ENCODE measurements at regions not wholly inside any gene's neighbourhood (a gene's known extent, or its start where the extent isn't known, plus 50 kb on each side); places are given as distances from the start of the nearest gene placed in this dataset.
"Not testable (repeated sequence)": the region's sequence is repeated elsewhere in the genome, so short reads cannot be mapped to it uniquely, and the experiment has no call there.

GRCh38 chr17:70454377-70454776 is 285.0 kb downstream of the KCNJ2 start:
- DNase-seq, result no peak

GRCh38 chr17:70454908-70455307 is 285.6 kb downstream of the KCNJ2 start:
- no peak for DNase-seq

- DNase-seq, result no peak
Observed at GRCh38 chr17:70464995-70465394, 295.7 kb downstream of the KCNJ2 start.

GRCh38 chr17:70468661-70469060 is 299.3 kb downstream of the KCNJ2 start:
- no peak for DNase-seq

DNA sequence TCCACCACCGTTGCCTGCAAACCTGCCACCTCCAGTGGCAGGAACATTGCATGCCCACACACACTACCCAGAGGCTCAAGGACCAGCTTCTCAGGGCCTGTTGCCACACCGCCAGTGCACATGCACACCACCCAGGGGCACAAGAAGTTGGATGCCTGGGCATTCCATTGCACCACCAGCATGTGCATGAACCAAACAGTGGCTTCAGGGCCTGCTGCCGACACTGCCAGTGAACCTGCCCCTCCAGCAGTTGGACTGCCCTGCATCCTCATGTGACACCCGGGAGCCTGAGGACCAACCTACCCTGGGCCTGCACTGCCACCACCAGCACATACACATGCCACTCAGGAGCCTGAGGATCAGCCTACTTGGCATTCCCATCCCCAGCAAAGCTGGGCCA is 303.7 kb downstream of the KCNJ2 start:
- DNase-seq, result no peak

DNA sequence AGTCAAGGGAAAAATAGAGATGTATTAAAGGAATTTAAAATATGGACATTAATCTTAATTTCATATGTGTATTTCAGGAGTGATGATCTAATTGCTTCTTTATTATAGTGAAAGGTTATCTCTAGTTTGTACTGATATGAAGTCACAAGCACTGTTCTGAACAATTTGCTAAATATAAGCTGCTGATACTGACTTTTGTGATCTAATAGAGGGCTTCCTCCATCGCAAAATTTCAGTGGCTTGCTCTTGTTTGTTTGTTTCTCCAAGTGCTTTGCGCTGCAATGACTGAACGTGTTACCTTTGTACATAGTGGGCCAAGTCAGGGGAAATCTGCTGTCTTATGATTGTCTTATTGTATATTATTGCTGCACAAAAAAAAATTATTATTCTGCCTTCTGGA is 307.0 kb downstream of the KCNJ2 start:
- DNase-seq, result no peak

DNA sequence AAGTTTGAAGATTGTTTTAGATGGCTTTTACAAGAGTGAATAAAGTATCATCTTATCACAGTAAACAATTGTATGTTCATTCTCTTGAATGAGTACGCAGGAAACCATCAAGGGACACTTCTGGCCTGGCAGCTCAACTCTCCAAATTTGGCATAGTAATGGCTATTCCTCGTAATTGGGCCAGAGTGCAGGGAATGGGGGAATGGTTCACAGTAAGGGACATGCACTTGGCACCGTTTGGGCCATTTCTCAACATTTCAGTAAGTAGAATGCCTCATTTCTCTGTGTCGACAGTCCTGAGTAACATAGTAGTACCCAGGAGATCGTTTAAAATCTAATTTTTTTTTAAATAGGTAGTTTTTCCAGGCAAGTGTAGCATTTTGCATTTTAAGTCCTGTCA is 309.6 kb downstream of the KCNJ2 start:
- no peak for DNase-seq

- DNase-seq, result no peak
Observed at GRCh38 chr17:70479779-70480178, 310.4 kb downstream of the KCNJ2 start.

DNA sequence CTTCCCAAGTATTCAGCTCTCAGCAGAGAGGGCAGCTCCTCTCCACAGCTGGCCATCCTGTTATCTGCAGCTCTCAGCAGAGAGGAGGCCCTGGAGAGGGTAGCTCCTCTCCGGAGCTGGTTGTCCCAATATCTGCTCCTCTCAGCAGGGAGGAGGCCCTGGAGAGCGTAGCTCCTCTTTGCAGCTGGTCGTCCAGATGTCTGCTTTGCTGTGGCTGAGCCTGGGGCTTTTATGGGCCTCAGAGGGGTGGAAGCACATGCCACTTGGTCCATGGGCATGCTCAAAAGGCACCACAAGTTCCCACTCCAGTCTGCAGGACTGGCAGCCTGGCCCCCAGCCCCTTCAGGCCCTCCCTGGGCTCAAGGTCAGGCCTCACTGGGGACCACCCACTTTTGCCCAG is 314.3 kb downstream of the KCNJ2 start:
- no peak for DNase-seq

DNA sequence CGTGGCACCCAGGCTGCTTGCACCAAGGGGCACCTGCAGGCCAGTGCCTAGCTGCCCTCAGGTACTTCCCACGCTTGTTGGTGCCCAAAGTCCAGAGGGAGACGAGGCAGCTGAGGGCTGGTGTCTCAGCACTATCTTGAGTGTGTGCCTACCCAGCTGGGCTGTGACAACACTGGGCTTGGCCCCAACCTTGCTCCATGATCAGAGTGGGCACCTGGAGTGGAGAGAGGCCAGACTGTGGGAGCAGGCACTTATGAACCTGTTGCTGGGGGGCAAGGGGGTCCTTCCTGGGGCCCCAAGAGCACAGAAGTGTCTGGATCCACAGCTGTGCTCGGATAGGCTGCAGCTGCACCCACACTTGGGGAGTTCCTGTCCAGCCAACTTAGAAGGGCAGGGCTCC is 314.7 kb downstream of the KCNJ2 start:
- no peak for DNase-seq

DNA sequence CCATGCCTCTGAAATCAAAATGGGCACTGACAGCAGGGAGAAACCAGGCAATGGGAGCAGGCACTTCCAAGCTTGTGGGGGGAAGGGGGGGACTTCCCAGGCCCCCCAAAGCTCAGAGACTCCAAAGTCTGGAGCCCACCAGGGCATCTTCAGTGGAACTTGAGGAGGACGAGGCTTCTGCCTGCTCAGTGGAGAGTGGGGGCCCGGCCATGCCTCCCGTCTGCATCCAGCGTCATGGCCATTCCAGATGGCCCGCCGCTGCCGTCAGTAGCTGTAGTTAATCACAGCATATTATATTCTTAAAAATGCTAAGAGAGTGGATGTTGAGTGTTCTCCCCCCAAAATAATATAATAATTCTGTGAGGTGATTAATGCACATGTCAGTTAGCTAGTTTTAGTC is 315.2 kb downstream of the KCNJ2 start:
- no peak for DNase-seq

- DNase-seq, result no peak
Observed at GRCh38 chr17:70492368-70492767, 323.0 kb downstream of the KCNJ2 start.

GRCh38 chr17:70493277-70493874 is 324.0 kb downstream of the KCNJ2 start:
- DNase-seq, result no peak

- DNase-seq, result no peak
Observed at GRCh38 chr17:70498631-70499030, 329.3 kb downstream of the KCNJ2 start.

GRCh38 chr17:70499067-70499786 is 329.9 kb downstream of the KCNJ2 start:
- no peak for DNase-seq

- no peak for DNase-seq
Observed at GRCh38 chr17:70503449-70503848, 334.1 kb downstream of the KCNJ2 start.

DNA sequence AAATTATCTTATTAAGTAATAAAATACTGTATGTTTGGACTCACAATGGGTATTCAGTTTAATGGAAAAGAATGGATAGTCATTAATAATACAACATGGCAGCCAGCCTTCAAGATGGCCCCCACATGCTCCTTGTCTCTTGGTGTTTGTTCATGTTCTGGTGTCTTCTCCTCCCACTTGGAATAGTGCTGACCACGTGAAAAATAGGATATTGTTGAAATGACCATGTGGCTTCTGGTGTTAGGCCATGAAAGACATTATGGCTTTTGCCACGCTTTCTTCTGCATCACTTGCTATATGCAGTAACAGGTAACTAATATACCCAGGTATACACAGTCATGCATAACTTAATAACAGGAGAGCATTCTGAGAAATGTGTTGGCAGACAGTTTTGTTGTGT is 341.0 kb downstream of the KCNJ2 start:
- DNase-seq, result no peak

DNA sequence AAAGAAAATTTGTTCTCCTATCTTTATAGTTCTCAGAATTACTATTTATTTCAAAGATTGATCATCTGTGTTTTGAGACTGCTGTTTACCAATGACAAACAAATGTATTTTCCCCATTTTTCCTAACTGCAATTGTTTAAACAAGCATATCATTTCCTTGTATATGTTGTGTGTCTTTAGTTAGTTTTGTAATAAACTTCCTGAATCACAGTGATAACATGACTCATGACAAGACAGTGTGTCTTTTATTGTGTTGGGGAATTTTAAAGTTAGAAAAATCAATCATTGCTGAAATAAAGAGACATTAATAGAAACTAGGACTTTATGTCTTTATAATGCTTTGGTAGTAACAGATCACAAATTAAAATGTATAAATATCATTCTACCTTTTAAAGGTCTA is 348.5 kb downstream of the KCNJ2 start:
- no peak for DNase-seq

GRCh38 chr17:70519300-70519699 is 350.0 kb downstream of the KCNJ2 start:
- DNase-seq, result no peak

GRCh38 chr17:70520447-70520846 is 351.1 kb downstream of the KCNJ2 start:
- DNase-seq, result no peak

GRCh38 chr17:70520956-70521355 is 351.6 kb downstream of the KCNJ2 start:
- no peak for DNase-seq

GRCh38 chr17:70521821-70522256 is 352.5 kb downstream of the KCNJ2 start:
- no peak for DNase-seq

GRCh38 chr17:70523426-70523825 is 354.1 kb downstream of the KCNJ2 start:
- no peak for DNase-seq

GRCh38 chr17:70525035-70525434 is 355.7 kb downstream of the KCNJ2 start:
- not testable (repeated sequence) for DNase-seq

DNA sequence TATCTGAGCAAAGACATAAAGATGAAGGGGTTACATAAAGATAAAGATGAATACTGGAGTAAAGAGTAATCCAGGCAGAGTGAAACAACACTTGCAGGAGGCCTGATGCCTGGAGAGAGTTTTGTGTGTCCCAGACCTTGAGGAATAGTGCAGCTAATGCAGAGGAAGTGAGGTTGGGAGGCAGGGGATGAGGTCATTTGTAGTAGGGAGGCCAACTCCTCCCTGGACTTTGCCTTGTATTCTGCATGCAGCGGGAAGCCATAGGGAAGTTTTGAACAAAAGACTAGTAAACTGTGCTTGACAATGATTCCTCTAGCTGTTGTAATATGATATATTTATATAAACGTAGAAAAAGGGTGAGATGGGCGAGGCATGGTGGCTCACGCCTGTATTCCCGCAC is 356.6 kb downstream of the KCNJ2 start:
- DNase-seq, result no peak
